ENCODE measurements at regions not wholly inside any gene's neighbourhood (a gene's known extent, or its start where the extent isn't known, plus 50 kb on each side); places are given as distances from the start of the nearest gene placed in this dataset.

DNA sequence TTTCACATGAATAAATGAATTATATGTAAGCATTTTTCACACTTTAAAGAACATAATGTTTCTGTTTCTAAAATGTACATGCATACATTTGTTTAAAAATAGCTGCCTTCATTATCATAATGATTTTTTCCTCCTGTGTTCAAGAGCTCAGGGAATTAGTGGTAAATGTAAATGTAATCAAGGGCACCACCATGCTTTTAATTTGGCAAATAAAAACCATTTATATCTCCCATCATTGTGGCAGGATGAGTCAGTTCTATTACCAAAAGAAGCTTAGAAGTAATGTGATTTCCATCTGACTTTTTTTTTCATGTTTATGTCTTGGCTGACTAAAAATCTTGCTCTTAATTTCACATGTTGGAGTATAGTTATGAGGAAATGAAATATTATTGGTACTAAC lies 176.1 kb downstream of the GXYLT1 start (continued):
- TF ChIP-seq, protein P1, sequence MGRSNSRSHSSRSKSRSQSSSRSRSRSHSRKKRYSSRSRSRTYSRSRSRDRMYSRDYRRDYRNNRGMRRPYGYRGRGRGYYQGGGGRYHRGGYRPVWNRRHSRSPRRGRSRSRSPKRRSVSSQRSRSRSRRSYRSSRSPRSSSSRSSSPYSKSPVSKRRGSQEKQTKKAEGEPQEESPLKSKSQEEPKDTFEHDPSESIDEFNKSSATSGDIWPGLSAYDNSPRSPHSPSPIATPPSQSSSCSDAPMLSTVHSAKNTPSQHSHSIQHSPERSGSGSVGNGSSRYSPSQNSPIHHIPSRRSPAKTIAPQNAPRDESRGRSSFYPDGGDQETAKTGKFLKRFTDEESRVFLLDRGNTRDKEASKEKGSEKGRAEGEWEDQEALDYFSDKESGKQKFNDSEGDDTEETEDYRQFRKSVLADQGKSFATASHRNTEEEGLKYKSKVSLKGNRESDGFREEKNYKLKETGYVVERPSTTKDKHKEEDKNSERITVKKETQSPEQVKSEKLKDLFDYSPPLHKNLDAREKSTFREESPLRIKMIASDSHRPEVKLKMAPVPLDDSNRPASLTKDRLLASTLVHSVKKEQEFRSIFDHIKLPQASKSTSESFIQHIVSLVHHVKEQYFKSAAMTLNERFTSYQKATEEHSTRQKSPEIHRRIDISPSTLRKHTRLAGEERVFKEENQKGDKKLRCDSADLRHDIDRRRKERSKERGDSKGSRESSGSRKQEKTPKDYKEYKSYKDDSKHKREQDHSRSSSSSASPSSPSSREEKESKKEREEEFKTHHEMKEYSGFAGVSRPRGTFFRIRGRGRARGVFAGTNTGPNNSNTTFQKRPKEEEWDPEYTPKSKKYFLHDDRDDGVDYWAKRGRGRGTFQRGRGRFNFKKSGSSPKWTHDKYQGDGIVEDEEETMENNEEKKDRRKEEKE (IDR thresholded peaks at IDR 0.05): no peak
- no peak for TF ChIP-seq CBFB (IDR thresholded peaks at IDR 0.05; ENCODE audit: low read depth)

DNA sequence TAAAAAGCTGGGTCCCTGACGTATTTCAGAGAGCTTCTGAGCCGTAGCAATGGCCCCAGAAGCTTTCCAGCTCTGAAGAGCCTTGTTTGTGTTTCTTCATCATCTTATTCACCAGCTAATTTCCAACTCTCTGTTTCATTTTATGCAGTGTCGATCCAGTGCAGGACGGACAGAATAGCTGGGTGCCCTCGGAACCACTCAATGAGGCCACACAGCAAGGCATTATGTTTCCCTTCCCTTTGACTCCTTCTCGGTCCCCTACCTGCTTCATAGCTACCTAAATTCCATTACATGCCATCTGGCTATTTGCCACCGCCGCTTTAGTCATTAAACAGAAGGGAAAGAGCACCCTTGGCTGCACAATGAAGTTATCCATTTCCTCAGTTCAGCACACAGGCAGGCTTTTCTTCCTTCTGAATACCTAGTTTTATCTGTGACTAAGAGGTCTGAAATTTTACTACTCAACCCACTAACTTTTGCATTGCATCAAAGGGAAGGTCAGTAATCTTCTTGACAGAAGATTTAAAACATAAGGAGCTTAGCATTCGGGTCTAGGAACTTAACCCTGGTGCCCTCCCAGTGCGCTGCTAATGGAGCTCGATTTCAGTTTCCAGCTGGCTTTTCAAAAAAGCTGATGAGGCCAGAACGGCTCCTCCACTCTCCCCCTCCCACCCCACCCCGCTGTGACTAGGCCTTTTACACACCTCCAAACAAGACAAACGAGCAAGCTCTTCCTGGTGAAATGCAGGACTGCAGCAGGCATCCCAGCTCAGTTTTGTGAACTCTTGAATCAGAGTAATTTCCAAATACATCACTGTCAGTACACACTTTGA lies 176.8 kb downstream of the GXYLT1 start:
- Histone ChIP-seq H3K9ac (ENCODE audit: control insufficient read depth, insufficient read depth, low read length) (no peak overlapping the region), H3K9me3 (replicated peaks; ENCODE audit: control insufficient read depth, insufficient read depth, low read length) (no peaks in the 10 kb centered on the region), H3K4me1 (ENCODE audit: control insufficient read depth, insufficient read depth, low read length) (no peaks in the 10 kb centered on the region), H3K79me2 (ENCODE audit: control insufficient read depth, insufficient read depth, low read length) (no peaks in the 10 kb centered on the region), H3K27me3 (replicated peaks in 1 of 2; ENCODE audit: control insufficient read depth in 2 of 2, insufficient read depth in 2 of 2, low read length in 1 of 2) (no peaks in the 10 kb centered on the region), H3K4me3 (no peak overlapping the region), H3K4me2 (ENCODE audit: control insufficient read depth, insufficient read depth) (no peak overlapping the region), H3K27ac (ENCODE audit: control insufficient read depth, insufficient read depth) (no peak overlapping the region), H4K20me1 (ENCODE audit: control insufficient read depth, insufficient read depth) (no peaks in the 10 kb centered on the region), H2AFZ (ENCODE audit: control insufficient read depth, low read depth, low read length) (no peak overlapping the region), H3K36me3 (ENCODE audit: control insufficient read depth in 2 of 2, insufficient read depth in 2 of 2, low read length in 1 of 2) (no peaks in the 10 kb centered on the region)
- SMC1A ChIA-PET (ENCODE audit: uncharacterized antibody, unreplicated experiment): interaction anchor here (0.5 to 0.6 kb wide), 2 partner anchors 341 to 1023 kb away, joined by 3 read pairs; no protein-coding TSS in a partner anchor
- no peak for ATAC-seq
- intact Hi-C loops (cut with micrococcal nuclease; ENCODE audit: unreplicated experiment): no loop called here
- RAD21 ChIA-PET (ENCODE audit: unreplicated experiment): no interaction called here
- no peak for DNase-seq (ENCODE audit: low read depth, low spot score)
- POLR2A ChIA-PET: no interaction called here
- in situ Hi-C loops (cut with MboI): no loop called here
- WGBS (ENCODE audit: insufficient coverage, insufficient replicate concordance, low lambda C conversion rate, missing lambda C conversion rate): 33% methylated on average over 13 of the region's 14 CpGs
- TF ChIP-seq SIN3A (IDR thresholded peaks at IDR 0.05; ENCODE audit: low read depth, low read length): no peak
- no TSS peak for BruUV-seq (replicated peaks)
- no peak for FAIRE-seq
- CTCF ChIA-PET: interaction anchor here (0.8 to 1.0 kb wide), 2 partner anchors 304 to 1022 kb away, joined by 3 read pairs; no protein-coding TSS in a partner anchor

All from GM12878 (cell line).